Peyer's patch (tissue), 4 donors: ENCODE measurements at regions not wholly inside any gene's neighbourhood (a gene's known extent, or its start where the extent isn't known, plus 50 kb on each side); places are given as distances from the start of the nearest gene placed in this dataset.

Experiments used
- DNase-seq, 3 donors: peaks; one replicate each; pipeline ENCODE4 v3.0.0-alpha.2; 2017 to 2019
- H3K27ac ChIP-seq, 4 donors: fragments of 200-600 bp; sonication (generic); one replicate each; pipeline ENCODE4 v1.5.1; 2016 to 2019
- H3K27me3 ChIP-seq, 2 donors: fragments of 200-600 bp; sonication (generic); one replicate each; pipeline ENCODE4 v1.5.1; 2019
- H3K36me3 ChIP-seq, 3 donors: fragments of 200-600 bp; sonication (generic); one replicate each; pipeline ENCODE4 v1.5.1; 2016 to 2019
- H3K4me1 ChIP-seq, 4 donors: fragments of 200-600 bp; sonication (generic); one replicate each; pipeline ENCODE4 v1.5.1; 2016 to 2019
- H3K4me3 ChIP-seq, 4 donors: fragments of 200-600 bp; sonication (generic); 1 replicate in 3 of 4; 2 replicates in 1 of 4; pipeline ENCODE4 v1.5.1; 2016 to 2019; ENCODE audit warnings: mild to moderate bottlenecking in 1 of 4
- H3K9me3 ChIP-seq, 4 donors: fragments of 200-600 bp; sonication (generic); one replicate each; pipeline ENCODE4 v1.5.1; 2016 to 2019; ENCODE audit warnings: mild to moderate bottlenecking in 1 of 4
- CTCF ChIP-seq, 6 experiments: fragments of 450-650 bp in 4 of 6; fragments of 200-600 bp in 2 of 6; sonication (generic) in 1 of 6; IDR thresholded peaks; one replicate each; pipeline ENCODE4 v1.5.1; 2017 to 2019; ENCODE audit warnings: antibody characterized with exemption in 6 of 6, mild to moderate bottlenecking in 3 of 6, moderate library complexity in 1 of 6
- POLR2A ChIP-seq, 2 donors: fragments of 450-650 bp; IDR thresholded peaks; one replicate each; pipeline ENCODE4 v1.5.1; 2017; ENCODE audit warnings: antibody characterized with exemption in 2 of 2, mild to moderate bottlenecking in 2 of 2, moderate library complexity in 2 of 2

GRCh38 chr6:41464481-41464880 is 81.7 kb upstream of the FOXP4 start:
- Histone ChIP-seq H3K4me3 (no peak overlapping the region), H3K27me3 (no peaks in the 10 kb centered on the region), H3K9me3 (no peaks in the 10 kb centered on the region), H3K4me1 (no peaks in the 10 kb centered on the region), H3K27ac (no peak overlapping the region), H3K36me3 (no peaks in the 10 kb centered on the region)
- DNase-seq: no peak
- TF ChIP-seq CTCF (IDR thresholded peaks at IDR 0.05): no peak
- TF ChIP-seq POLR2A (IDR thresholded peaks at IDR 0.05): no peak

DNA sequence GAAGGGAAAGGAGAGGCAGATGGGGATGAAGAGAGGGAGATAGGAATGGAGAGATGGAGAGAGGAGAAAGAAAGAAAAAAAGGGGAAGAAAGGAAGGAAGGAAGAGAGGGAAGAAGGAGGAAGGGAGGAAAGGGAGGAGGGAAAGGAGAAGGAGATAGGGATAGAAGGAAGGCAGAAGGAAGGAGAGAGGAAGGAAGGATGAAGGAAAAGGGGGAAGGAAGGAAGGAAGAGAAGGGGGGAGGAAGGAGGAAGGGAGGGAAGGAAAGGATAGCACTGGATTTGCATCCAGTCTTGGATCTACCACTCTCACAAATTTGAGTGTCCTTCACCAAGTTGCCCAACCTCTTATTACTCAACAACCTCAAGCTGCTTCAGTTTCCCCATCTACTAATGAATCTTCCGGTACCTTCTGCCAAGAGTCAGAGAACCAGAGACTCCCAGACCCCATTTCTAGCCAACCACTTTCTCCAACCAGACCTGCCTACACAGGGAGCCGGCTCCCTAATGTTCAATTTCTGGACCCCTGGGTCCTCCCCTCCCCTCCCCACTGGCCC is 79.7 kb upstream of the FOXP4 start:
- DNase-seq: no peak
- Histone ChIP-seq H3K36me3 (no peaks in the 10 kb centered on the region), H3K4me3 (no peak overlapping the region), H3K27me3 (no peaks in the 10 kb centered on the region), H3K9me3 (no peaks in the 10 kb centered on the region), H3K27ac (no peak overlapping the region), H3K4me1 (peaks cover 0 to 12% (median 0%) of the 10 kb centered on the region in 4 donors)
- TF ChIP-seq CTCF (IDR thresholded peaks at IDR 0.05) (no peak), POLR2A (IDR thresholded peaks at IDR 0.05) (no peak)

- Histone ChIP-seq H3K27me3 (no peaks in the 10 kb centered on the region), H3K27ac (no peak overlapping the region)
Observed at GRCh38 chr6:41467061-41467460, 79.1 kb upstream of the FOXP4 start.

DNA sequence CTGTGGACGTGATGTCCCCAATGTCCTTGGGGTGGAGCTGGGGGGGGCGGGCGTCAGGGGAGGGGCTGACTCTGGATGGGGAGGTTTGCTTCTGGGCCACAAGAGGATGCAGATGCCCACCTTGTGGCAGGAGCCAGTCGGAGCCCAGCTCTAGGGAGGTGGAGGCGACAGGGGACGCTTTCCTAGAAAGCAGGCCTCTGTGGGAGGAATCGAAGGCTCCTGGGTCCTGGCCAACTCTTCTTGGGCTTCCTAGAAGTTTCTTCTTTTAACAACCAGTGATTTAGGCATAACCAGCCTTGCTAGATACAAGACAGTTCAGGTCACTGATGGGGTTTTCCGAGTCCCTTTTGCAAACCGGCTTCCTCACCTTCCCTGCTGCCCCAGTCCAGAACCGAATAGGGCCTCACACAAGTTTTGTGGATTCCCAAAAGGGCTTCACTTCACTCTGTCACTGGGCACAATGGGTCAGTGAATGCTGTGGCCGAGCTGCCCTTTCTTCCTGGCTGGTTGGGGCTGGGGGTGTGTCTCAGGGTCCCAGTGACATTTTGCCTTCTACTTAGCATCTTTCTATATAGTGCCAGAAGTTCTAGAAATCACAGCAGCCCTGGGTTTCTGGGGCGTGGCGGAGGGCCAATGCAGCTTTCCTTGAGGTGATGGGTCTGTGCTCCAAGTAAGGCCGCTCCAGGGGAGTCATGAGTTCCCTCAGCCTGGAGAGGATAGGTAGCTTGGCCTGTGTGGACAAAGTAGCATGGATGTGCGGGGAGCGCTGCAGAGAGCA is 78.4 kb upstream of the FOXP4 start:
- no peak for TF ChIP-seq POLR2A (IDR thresholded peaks at IDR 0.05)
- no peak for TF ChIP-seq CTCF (IDR thresholded peaks at IDR 0.05)
- no peaks in the 10 kb centered on the region for H3K9me3 ChIP-seq
- no peaks in the 10 kb centered on the region for H3K27me3 ChIP-seq
- H3K4me3 ChIP-seq: no peak overlapping the region
- H3K4me1 ChIP-seq: peaks cover 0 to 12% (median 0%) of the 10 kb centered on the region in 4 donors
- H3K36me3 ChIP-seq: no peaks in the 10 kb centered on the region
- no peak overlapping the region for H3K27ac ChIP-seq
- DNase-seq: no peak

More at GRCh38 chr6:41467061-41467460, 79.1 kb upstream of the FOXP4 start:
- TF ChIP-seq POLR2A (IDR thresholded peaks at IDR 0.05) (no peak), CTCF (IDR thresholded peaks at IDR 0.05) (no peak)
- Histone ChIP-seq H3K4me1 (peaks cover 0 to 12% (median 0%) of the 10 kb centered on the region in 4 donors), H3K36me3 (no peaks in the 10 kb centered on the region), H3K4me3 (no peak overlapping the region), H3K9me3 (no peaks in the 10 kb centered on the region)
- DNase-seq: no peak

GRCh38 chr6:41469156-41470028 is 76.8 kb upstream of the FOXP4 start:
- Histone ChIP-seq H3K4me3 (peak overlapping the region in 2 of 4 donors; percentile 30 to 38), H3K9me3 (no peaks in the 10 kb centered on the region), H3K27me3 (no peaks in the 10 kb centered on the region), H3K27ac (no peak overlapping the region), H3K36me3 (no peaks in the 10 kb centered on the region), H3K4me1 (peaks cover 0 to 12% (median 0%) of the 10 kb centered on the region in 4 donors)
- no peak for DNase-seq
- TF ChIP-seq POLR2A (IDR thresholded peaks at IDR 0.05): no peak
- TF ChIP-seq CTCF (IDR thresholded peaks at IDR 0.05): no peak
